Brain microvascular endothelial cell (primary cell): ENCODE measurements at regions not wholly inside any gene's neighbourhood (a gene's known extent, or its start where the extent isn't known, plus 50 kb on each side); places are given as distances from the start of the nearest gene placed in this dataset.

Source experiments
- DNase-seq: peaks from one replicate; pipeline ENCODE4 v3.0.0-alpha.2; 2020
- H3K27ac ChIP-seq: fragments of 250-450 bp; sonication (Bioruptor Pico); 2 replicates; pipeline ENCODE4 v1.5.1; 2020; ENCODE audit warnings: mild to moderate bottlenecking, moderate library complexity
- H3K27me3 ChIP-seq: fragments of 250-450 bp; sonication (Bioruptor Pico); replicated peaks from 2 replicates; pipeline ENCODE4 v1.5.1; 2020; ENCODE audit warnings: mild to moderate bottlenecking
- H3K36me3 ChIP-seq: fragments of 250-450 bp; sonication (Bioruptor Pico); replicated peaks from 2 replicates; pipeline ENCODE4 v1.5.1; 2020; ENCODE audit warnings: mild to moderate bottlenecking
- H3K4me3 ChIP-seq: 2 replicates; pipeline ENCODE4 v1.5.1; 2011; ENCODE audit warnings: low read depth, mild to moderate bottlenecking, control low read depth, low read length, moderate library complexity
- in situ Hi-C: cut with HindIII; loops from 2 replicates; pipeline ENCODE4 v1.10.0; 2017; ENCODE audit warnings: low sequenced_read_pairs, low pct_ligation_motif_present
- TF ChIP-seq, protein P1 (sequence below): IDR thresholded peaks from 2 replicates; pipeline ENCODE4 v1.5.1; 2011; ENCODE audit warnings: low read depth, mild to moderate bottlenecking, moderate library complexity, low read length, control low read depth, inconsistent platforms; ENCODE audit errors: missing control alignments

DNA sequence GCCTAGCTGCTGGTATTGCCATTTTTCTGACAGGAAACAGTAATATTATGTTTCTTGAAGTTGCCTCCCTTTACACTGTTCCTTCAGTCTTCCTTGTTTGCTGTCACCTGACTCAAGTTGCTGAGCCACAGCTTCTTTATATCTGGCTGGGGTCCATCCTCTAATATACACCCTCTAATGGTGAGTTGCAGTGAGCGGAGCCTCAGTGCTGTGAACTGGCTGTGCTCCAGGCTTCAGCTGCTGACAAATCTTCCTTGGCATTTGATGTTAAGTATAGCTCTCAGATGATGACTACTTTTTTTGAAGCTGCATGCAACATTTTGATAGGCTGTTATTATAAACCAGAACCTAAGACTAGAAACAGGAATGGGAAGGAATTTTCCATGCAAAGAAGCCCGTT, 366.7 kb downstream of the NUP35 start:
- no peaks in the 10 kb centered on the region for H3K27me3 ChIP-seq
- peak overlapping the region; percentile 20 for H3K27ac ChIP-seq
- no peak overlapping the region for H3K4me3 ChIP-seq
- in situ Hi-C loops, result no loop called here
- TF ChIP-seq, protein P1, sequence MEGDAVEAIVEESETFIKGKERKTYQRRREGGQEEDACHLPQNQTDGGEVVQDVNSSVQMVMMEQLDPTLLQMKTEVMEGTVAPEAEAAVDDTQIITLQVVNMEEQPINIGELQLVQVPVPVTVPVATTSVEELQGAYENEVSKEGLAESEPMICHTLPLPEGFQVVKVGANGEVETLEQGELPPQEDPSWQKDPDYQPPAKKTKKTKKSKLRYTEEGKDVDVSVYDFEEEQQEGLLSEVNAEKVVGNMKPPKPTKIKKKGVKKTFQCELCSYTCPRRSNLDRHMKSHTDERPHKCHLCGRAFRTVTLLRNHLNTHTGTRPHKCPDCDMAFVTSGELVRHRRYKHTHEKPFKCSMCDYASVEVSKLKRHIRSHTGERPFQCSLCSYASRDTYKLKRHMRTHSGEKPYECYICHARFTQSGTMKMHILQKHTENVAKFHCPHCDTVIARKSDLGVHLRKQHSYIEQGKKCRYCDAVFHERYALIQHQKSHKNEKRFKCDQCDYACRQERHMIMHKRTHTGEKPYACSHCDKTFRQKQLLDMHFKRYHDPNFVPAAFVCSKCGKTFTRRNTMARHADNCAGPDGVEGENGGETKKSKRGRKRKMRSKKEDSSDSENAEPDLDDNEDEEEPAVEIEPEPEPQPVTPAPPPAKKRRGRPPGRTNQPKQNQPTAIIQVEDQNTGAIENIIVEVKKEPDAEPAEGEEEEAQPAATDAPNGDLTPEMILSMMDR, result peak; percentile 31
- peak; percentile 87 for DNase-seq
- H3K36me3 ChIP-seq, result no peaks in the 10 kb centered on the region

DNA sequence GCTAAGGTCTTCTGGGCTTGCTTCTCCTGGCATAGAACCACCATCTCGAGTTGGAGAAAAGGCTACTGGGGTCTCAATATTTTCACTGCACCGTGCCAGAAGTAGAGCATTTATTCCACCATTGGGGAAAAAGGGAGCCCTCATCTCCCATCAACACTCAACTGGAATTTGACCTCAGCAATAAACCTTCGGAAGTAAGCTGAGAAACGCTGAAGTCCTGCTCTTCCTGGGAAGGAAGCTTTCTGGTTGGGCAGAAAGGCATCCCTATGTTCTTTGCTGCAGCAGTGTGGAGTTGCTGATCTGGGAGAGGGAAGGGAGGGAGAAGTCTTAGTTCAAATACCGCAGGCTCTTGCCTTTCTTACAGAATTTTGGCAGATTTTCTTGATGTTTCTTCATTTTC, 368.8 kb downstream of the NUP35 start:
- TF ChIP-seq, protein P1, result no peak
- Histone ChIP-seq H3K27me3 (no peaks in the 10 kb centered on the region), H3K4me3 (no peak overlapping the region), H3K27ac (no peak overlapping the region), H3K36me3 (no peaks in the 10 kb centered on the region)
- in situ Hi-C loops, result no loop called here
- DNase-seq, result no peak

DNA sequence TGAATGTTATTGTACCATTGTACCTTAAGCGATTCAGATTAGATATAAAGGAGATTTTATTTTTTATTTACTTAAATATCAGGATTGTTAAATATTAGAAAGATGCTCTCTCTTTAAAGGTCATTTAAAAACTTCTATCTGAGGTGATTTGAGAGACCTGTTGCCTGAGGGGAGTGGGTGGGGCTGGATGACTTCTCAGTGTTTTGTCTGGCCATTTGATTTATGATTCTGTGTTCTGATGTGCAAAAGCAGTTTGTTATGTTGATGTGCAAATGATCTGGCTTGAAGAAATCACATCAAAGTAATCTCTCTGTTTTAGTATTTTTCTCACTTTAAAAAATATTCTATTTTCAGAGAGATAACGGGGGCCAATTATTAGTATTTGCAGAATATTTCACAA, 370.8 kb downstream of the NUP35 start:
- TF ChIP-seq, protein P1, result no peak
- H3K36me3 ChIP-seq, result no peaks in the 10 kb centered on the region
- no peak overlapping the region for H3K4me3 ChIP-seq
- no peak overlapping the region for H3K27ac ChIP-seq
- no peaks in the 10 kb centered on the region for H3K27me3 ChIP-seq
- in situ Hi-C loops, result no loop called here
- DNase-seq, result no peak

DNA sequence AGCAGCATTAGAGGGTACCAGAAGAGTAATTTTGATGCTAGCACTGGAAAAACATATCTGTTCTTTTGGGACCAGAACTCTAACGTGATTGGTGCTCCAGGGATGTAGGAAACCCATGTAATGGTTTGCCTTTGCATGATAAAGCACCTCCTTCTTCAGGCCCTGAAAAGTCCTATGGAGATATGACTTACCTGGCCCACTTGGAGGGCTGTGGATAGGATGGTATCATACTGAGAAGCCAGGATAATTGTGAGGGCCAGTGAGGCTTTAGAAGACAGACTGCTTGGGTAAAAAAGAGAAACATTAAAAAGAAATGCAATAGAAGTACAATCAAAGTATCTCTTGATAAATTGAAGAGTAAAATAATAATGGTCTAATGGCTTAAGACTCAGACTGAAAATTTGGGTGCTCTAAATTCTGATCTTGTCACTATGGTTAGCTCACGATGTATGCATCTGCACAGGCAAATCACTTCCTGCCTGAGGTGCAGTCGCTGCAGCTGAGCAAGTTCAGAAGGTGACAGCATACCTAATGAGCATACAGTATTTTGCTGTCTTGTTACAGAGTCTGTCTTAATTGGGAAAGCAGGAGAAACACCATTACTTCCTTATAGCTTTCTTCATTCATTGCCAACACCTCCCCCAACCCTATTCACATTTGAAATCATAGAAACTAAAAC, 371.5 kb downstream of the NUP35 start:
- H3K27me3 ChIP-seq, result no peaks in the 10 kb centered on the region
- no peak for DNase-seq
- H3K27ac ChIP-seq, result no peak overlapping the region
- H3K4me3 ChIP-seq, result no peak overlapping the region
- no peaks in the 10 kb centered on the region for H3K36me3 ChIP-seq
- in situ Hi-C loops, result no loop called here
- TF ChIP-seq, protein P1, result no peak

DNA sequence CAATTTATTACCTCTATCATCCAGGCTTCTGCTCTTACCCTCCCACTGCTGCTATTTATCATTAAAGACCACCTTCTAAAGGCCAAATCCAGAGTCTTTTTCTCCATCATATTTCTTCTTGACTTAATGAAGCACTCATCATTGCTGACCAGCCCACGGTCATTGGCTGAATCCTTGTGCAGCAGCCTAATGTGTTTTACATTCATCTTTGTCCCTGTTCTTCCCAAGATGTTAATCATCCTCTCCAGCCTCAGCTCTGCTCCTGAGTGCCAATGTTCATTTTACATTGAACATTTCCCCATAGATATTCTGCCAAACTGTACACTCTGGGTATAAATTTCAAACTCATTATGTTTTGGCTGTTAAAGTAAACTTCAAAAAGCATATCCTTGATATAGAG, 373.6 kb downstream of the NUP35 start:
- H3K27ac ChIP-seq, result no peak overlapping the region
- in situ Hi-C loops, result no loop called here

More for the DNA sequence above, 373.6 kb downstream of the NUP35 start:
- Histone ChIP-seq H3K36me3 (no peaks in the 10 kb centered on the region), H3K27me3 (no peaks in the 10 kb centered on the region), H3K4me3 (no peak overlapping the region)
- no peak for DNase-seq
- TF ChIP-seq, protein P1, result no peak
